ENCODE measurements at regions not wholly inside any gene's neighbourhood (a gene's known extent, or its start where the extent isn't known, plus 50 kb on each side); places are given as distances from the start of the nearest gene placed in this dataset.
"Not testable (repeated sequence)": the region's sequence is repeated elsewhere in the genome, so short reads cannot be mapped to it uniquely, and the experiment has no call there.

- CTCF ChIA-PET: no interaction called here
- H3K4me3 Mint-ChIP-seq: no peak overlapping the region
- no peaks in the 10 kb centered on the region for H3K27me3 Mint-ChIP-seq
- no peak overlapping the region for H3K27ac Mint-ChIP-seq
- H3K36me3 Mint-ChIP-seq: no peaks in the 10 kb centered on the region
- no peak for DNase-seq
- POLR2A ChIA-PET: no interaction called here
- intact Hi-C loops (cut with micrococcal nuclease): no loop called here
- no peaks in the 10 kb centered on the region for H3K9me3 Mint-ChIP-seq
- no peaks in the 10 kb centered on the region for H3K4me1 Mint-ChIP-seq (ENCODE audit: low read depth)
Observed at GRCh38 chrX:1894026-1894294, 279.1 kb downstream of the ASMT start.

- DNase-seq: no peak
- Mint-ChIP-seq H3K9me3 (no peaks in the 10 kb centered on the region), H3K27ac (no peak overlapping the region), H3K27me3 (no peaks in the 10 kb centered on the region), H3K36me3 (no peaks in the 10 kb centered on the region), H3K4me1 (ENCODE audit: low read depth) (no peaks in the 10 kb centered on the region), H3K4me3 (no peak overlapping the region)
- ChIA-PET CTCF (no interaction called here), POLR2A (no interaction called here)
- intact Hi-C loops (cut with micrococcal nuclease): no loop called here
Observed at GRCh38 chrX:1894740-1895139, 279.9 kb downstream of the ASMT start.

- no peaks in the 10 kb centered on the region for H3K36me3 Mint-ChIP-seq
- no peaks in the 10 kb centered on the region for H3K9me3 Mint-ChIP-seq
- intact Hi-C loops (cut with micrococcal nuclease): no loop called here
- H3K4me3 Mint-ChIP-seq: no peak overlapping the region
- ChIA-PET CTCF (no interaction called here), POLR2A (no interaction called here)
- no peak for DNase-seq
- H3K27me3 Mint-ChIP-seq: no peaks in the 10 kb centered on the region
- H3K4me1 Mint-ChIP-seq (ENCODE audit: low read depth): no peaks in the 10 kb centered on the region
- H3K27ac Mint-ChIP-seq: no peak overlapping the region
Observed at GRCh38 chrX:1895583-1895982, 280.7 kb downstream of the ASMT start.

GRCh38 chrX:1899841-1900240, 285.0 kb downstream of the ASMT start:
- Mint-ChIP-seq H3K27me3 (no peaks in the 10 kb centered on the region), H3K4me3 (no peak overlapping the region), H3K4me1 (ENCODE audit: low read depth) (no peaks in the 10 kb centered on the region), H3K36me3 (no peaks in the 10 kb centered on the region), H3K27ac (no peak overlapping the region), H3K9me3 (no peaks in the 10 kb centered on the region)
- DNase-seq: no peak
- intact Hi-C loops (cut with micrococcal nuclease): no loop called here
- POLR2A ChIA-PET: no interaction called here
- CTCF ChIA-PET: no interaction called here

GRCh38 chrX:1902901-1903235, 288.0 kb downstream of the ASMT start:
- intact Hi-C loops (cut with micrococcal nuclease): no loop called here
- Mint-ChIP-seq H3K9me3 (peaks cover 6% of the 10 kb centered on the region), H3K27me3 (peaks cover 1% of the 10 kb centered on the region), H3K27ac (no peak overlapping the region), H3K4me1 (ENCODE audit: low read depth) (no peaks in the 10 kb centered on the region), H3K4me3 (no peak overlapping the region), H3K36me3 (no peaks in the 10 kb centered on the region)
- ChIA-PET CTCF (no interaction called here), POLR2A (no interaction called here)
- DNase-seq: no peak

- H3K27me3 Mint-ChIP-seq: peaks cover 1% of the 10 kb centered on the region
- no peak for DNase-seq
- ChIA-PET CTCF (no interaction called here), POLR2A (no interaction called here)
- no peaks in the 10 kb centered on the region for H3K4me1 Mint-ChIP-seq (ENCODE audit: low read depth)
- peaks cover 6% of the 10 kb centered on the region for H3K9me3 Mint-ChIP-seq
- H3K4me3 Mint-ChIP-seq: no peak overlapping the region
- intact Hi-C loops (cut with micrococcal nuclease): no loop called here
- H3K27ac Mint-ChIP-seq: no peak overlapping the region
- H3K36me3 Mint-ChIP-seq: no peaks in the 10 kb centered on the region
Observed at GRCh38 chrX:1903236-1903935, 288.5 kb downstream of the ASMT start.

- DNase-seq: no peak
- Mint-ChIP-seq H3K4me1 (ENCODE audit: low read depth) (no peaks in the 10 kb centered on the region), H3K4me3 (no peak overlapping the region), H3K27ac (no peak overlapping the region), H3K27me3 (peaks cover 1% of the 10 kb centered on the region), H3K36me3 (no peaks in the 10 kb centered on the region), H3K9me3 (peaks cover 6% of the 10 kb centered on the region)
- ChIA-PET POLR2A (no interaction called here), CTCF (no interaction called here)
- intact Hi-C loops (cut with micrococcal nuclease): no loop called here
Observed at GRCh38 chrX:1904663-1905218, 289.9 kb downstream of the ASMT start.

- DNase-seq: no peak
- CTCF ChIA-PET: no interaction called here
- intact Hi-C loops (cut with micrococcal nuclease): no loop called here
- POLR2A ChIA-PET: no interaction called here
- H3K4me3 Mint-ChIP-seq: no peak overlapping the region
- no peak overlapping the region for H3K27ac Mint-ChIP-seq
- H3K27me3 Mint-ChIP-seq: peaks cover 1% of the 10 kb centered on the region
- no peaks in the 10 kb centered on the region for H3K36me3 Mint-ChIP-seq
- H3K9me3 Mint-ChIP-seq: peaks cover 6% of the 10 kb centered on the region
- H3K4me1 Mint-ChIP-seq (ENCODE audit: low read depth): no peaks in the 10 kb centered on the region
Observed at GRCh38 chrX:1906028-1906427, 291.2 kb downstream of the ASMT start.

- H3K27me3 Mint-ChIP-seq; DNase-seq; H3K36me3 Mint-ChIP-seq; H3K4me1 Mint-ChIP-seq (ENCODE audit: low read depth); H3K27ac Mint-ChIP-seq; CTCF ChIA-PET; H3K4me3 Mint-ChIP-seq; POLR2A ChIA-PET; H3K9me3 Mint-ChIP-seq; intact Hi-C loops (cut with micrococcal nuclease): not testable (repeated sequence)
Observed at GRCh38 chrX:1908996-1909395, 294.1 kb downstream of the ASMT start.

GRCh38 chrX:1909419-1910206, 294.8 kb downstream of the ASMT start:
- H3K27ac Mint-ChIP-seq: no peak overlapping the region

GRCh38 chrX:1910207-1910470, 295.3 kb downstream of the ASMT start:
- intact Hi-C loops (cut with micrococcal nuclease): no loop called here
- no peak for DNase-seq
- Mint-ChIP-seq H3K27me3 (peaks cover 9% of the 10 kb centered on the region), H3K27ac (no peak overlapping the region), H3K4me1 (ENCODE audit: low read depth) (no peaks in the 10 kb centered on the region), H3K36me3 (no peaks in the 10 kb centered on the region), H3K9me3 (peaks cover 6% of the 10 kb centered on the region), H3K4me3 (no peak overlapping the region)
- POLR2A ChIA-PET: no interaction called here
- CTCF ChIA-PET: no interaction called here

More at GRCh38 chrX:1909419-1910206, 294.8 kb downstream of the ASMT start:
- H3K36me3 Mint-ChIP-seq: no peaks in the 10 kb centered on the region
- POLR2A ChIA-PET: no interaction called here
- intact Hi-C loops (cut with micrococcal nuclease): no loop called here
- peaks cover 6% of the 10 kb centered on the region for H3K9me3 Mint-ChIP-seq
- H3K27me3 Mint-ChIP-seq: peaks cover 9% of the 10 kb centered on the region
- DNase-seq: no peak
- no peaks in the 10 kb centered on the region for H3K4me1 Mint-ChIP-seq (ENCODE audit: low read depth)
- no peak overlapping the region for H3K4me3 Mint-ChIP-seq
- CTCF ChIA-PET: no interaction called here

GRCh38 chrX:1911401-1912128, 296.7 kb downstream of the ASMT start:
- ChIA-PET POLR2A (no interaction called here), CTCF (no interaction called here)
- Mint-ChIP-seq H3K9me3 (peaks cover 8% of the 10 kb centered on the region), H3K27ac (no peak overlapping the region), H3K4me3 (no peak overlapping the region), H3K4me1 (ENCODE audit: low read depth) (no peaks in the 10 kb centered on the region), H3K27me3 (peaks cover 9% of the 10 kb centered on the region), H3K36me3 (no peaks in the 10 kb centered on the region)
- DNase-seq: no peak
- intact Hi-C loops (cut with micrococcal nuclease): no loop called here

GRCh38 chrX:1912193-1912592, 297.3 kb downstream of the ASMT start:
- ChIA-PET POLR2A (no interaction called here), CTCF (no interaction called here)
- Mint-ChIP-seq H3K27me3 (peaks cover 8% of the 10 kb centered on the region), H3K9me3 (peaks cover 6% of the 10 kb centered on the region), H3K36me3 (no peaks in the 10 kb centered on the region), H3K27ac (no peak overlapping the region), H3K4me1 (ENCODE audit: low read depth) (no peaks in the 10 kb centered on the region), H3K4me3 (no peak overlapping the region)
- no peak for DNase-seq
- intact Hi-C loops (cut with micrococcal nuclease): no loop called here

Measured in activated CD4-positive, alpha-beta memory T cell treated with anti-CD3 and anti-CD28 coated beads for 36 hours (primary cell).